ENCODE measurements at regions not wholly inside any gene's neighbourhood (a gene's known extent, or its start where the extent isn't known, plus 50 kb on each side); places are given as distances from the start of the nearest gene placed in this dataset.

GRCh38 chr2:204258890-204259289 lies 286.4 kb upstream of the PARD3B start:
- Histone ChIP-seq H3K18ac (ENCODE audit: low read depth in 1 of 2, low read length in 2 of 2) (no peak overlapping the region), H3K4me1 (ENCODE audit: control insufficient read depth, insufficient read depth, low read depth, low read length) (peaks cover 6% of the 10 kb centered on the region), H3K27me3 (ENCODE audit: control insufficient read depth in 1 of 2, insufficient read depth in 1 of 2, low read length in 2 of 2) (peaks cover 0 to 2% of the 10 kb centered on the region in 2 experiments), H4K8ac (ENCODE audit: low read length) (no peak overlapping the region), H3K4me3 (ENCODE audit: insufficient read depth in 1 of 2, low read depth in 1 of 2, low read length in 2 of 2) (no peak overlapping the region), H3K4ac (ENCODE audit: low read depth in 1 of 2, low read length in 2 of 2) (no peak overlapping the region), H2AK5ac (ENCODE audit: low read length, severe bottlenecking) (no peak overlapping the region), H2BK15ac (ENCODE audit: low read depth, poor library complexity, severe bottlenecking) (no peak overlapping the region), H2BK12ac (ENCODE audit: low read length in 2 of 2) (no peak overlapping the region), H2BK120ac (ENCODE audit: low read depth, low read length) (no peak overlapping the region), H2BK5ac (ENCODE audit: low read depth, low read length, poor library complexity, severe bottlenecking) (no peak overlapping the region), H3K27ac (ENCODE audit: low read length, poor library complexity, severe bottlenecking) (no peak overlapping the region), H3K23ac (ENCODE audit: low read length in 2 of 2) (no peak overlapping the region), H3K14ac (ENCODE audit: low read length in 2 of 2) (no peak overlapping the region), H2AFZ (ENCODE audit: low read depth, low read length) (no peak overlapping the region), H3K79me1 (replicated peaks; ENCODE audit: low read length, poor library complexity, severe bottlenecking) (no peaks in the 10 kb centered on the region), H4K91ac (ENCODE audit: low read length) (no peak overlapping the region), H3K9ac (ENCODE audit: low read length) (no peak overlapping the region), H3K36me3 (ENCODE audit: control insufficient read depth in 1 of 2, insufficient read depth in 2 of 2, low read depth in 1 of 2, low read length in 2 of 2) (no peaks in the 10 kb centered on the region), H3K9me3 (ENCODE audit: control insufficient read depth, low read length) (no peaks in the 10 kb centered on the region), H3K4me2 (ENCODE audit: low read length, poor library complexity, severe bottlenecking) (no peak overlapping the region)
- DNase-seq: no peak

GRCh38 chr2:204260162-204260877 lies 285.0 kb upstream of the PARD3B start:
- no peak overlapping the region for H2BK15ac ChIP-seq (ENCODE audit: low read depth, poor library complexity, severe bottlenecking)
- H3K4me1 ChIP-seq (ENCODE audit: control insufficient read depth, insufficient read depth, low read depth, low read length): peaks cover 8% of the 10 kb centered on the region
- H2BK120ac ChIP-seq (ENCODE audit: low read depth, low read length): no peak overlapping the region
- H4K8ac ChIP-seq (ENCODE audit: low read length): no peak overlapping the region
- no peak overlapping the region for H3K4me2 ChIP-seq (ENCODE audit: low read length, poor library complexity, severe bottlenecking)
- H3K9ac ChIP-seq (ENCODE audit: low read length): peak overlapping the region; percentile 48
- no peak overlapping the region for H4K91ac ChIP-seq (ENCODE audit: low read length)
- no peak overlapping the region for H2AK5ac ChIP-seq (ENCODE audit: low read length, severe bottlenecking)
- H3K36me3 ChIP-seq (ENCODE audit: control insufficient read depth in 1 of 2, insufficient read depth in 2 of 2, low read depth in 1 of 2, low read length in 2 of 2): no peaks in the 10 kb centered on the region
- H2AFZ ChIP-seq (ENCODE audit: low read depth, low read length): no peak overlapping the region
- H3K4ac ChIP-seq (ENCODE audit: low read depth in 1 of 2, low read length in 2 of 2): no peak overlapping the region
- 38% methylated on average over 8 of the region's 9 CpGs for WGBS
- H2BK5ac ChIP-seq (ENCODE audit: low read depth, low read length, poor library complexity, severe bottlenecking): no peak overlapping the region
- H3K79me1 ChIP-seq (replicated peaks; ENCODE audit: low read length, poor library complexity, severe bottlenecking): no peaks in the 10 kb centered on the region
- no peak overlapping the region for H2BK12ac ChIP-seq (ENCODE audit: low read length in 2 of 2)
- H3K23ac ChIP-seq (ENCODE audit: low read length in 2 of 2): no peak overlapping the region
- peak; percentile 84 for DNase-seq
- no peak overlapping the region for H3K14ac ChIP-seq (ENCODE audit: low read length in 2 of 2)
- H3K27me3 ChIP-seq (ENCODE audit: control insufficient read depth in 1 of 2, insufficient read depth in 1 of 2, low read length in 2 of 2): peaks cover 0 to 16% of the 10 kb centered on the region in 2 experiments
- no peak overlapping the region for H3K27ac ChIP-seq (ENCODE audit: low read length, poor library complexity, severe bottlenecking)
- H3K9me3 ChIP-seq (ENCODE audit: control insufficient read depth, low read length): no peaks in the 10 kb centered on the region
- no peak overlapping the region for H3K4me3 ChIP-seq (ENCODE audit: insufficient read depth in 1 of 2, low read depth in 1 of 2, low read length in 2 of 2)
- no peak overlapping the region for H3K18ac ChIP-seq (ENCODE audit: low read depth in 1 of 2, low read length in 2 of 2)

GRCh38 chr2:204260901-204261300 lies 284.4 kb upstream of the PARD3B start:
- Histone ChIP-seq H2BK12ac (ENCODE audit: low read length in 2 of 2) (no peak overlapping the region), H4K91ac (ENCODE audit: low read length) (no peak overlapping the region), H3K27ac (ENCODE audit: low read length, poor library complexity, severe bottlenecking) (no peak overlapping the region), H3K23ac (ENCODE audit: low read length in 2 of 2) (no peak overlapping the region), H3K14ac (ENCODE audit: low read length in 2 of 2) (no peak overlapping the region), H3K27me3 (ENCODE audit: control insufficient read depth in 1 of 2, insufficient read depth in 1 of 2, low read length in 2 of 2) (peaks cover 0 to 21% of the 10 kb centered on the region in 2 experiments), H3K36me3 (ENCODE audit: control insufficient read depth in 1 of 2, insufficient read depth in 2 of 2, low read depth in 1 of 2, low read length in 2 of 2) (no peaks in the 10 kb centered on the region), H2AFZ (ENCODE audit: low read depth, low read length) (no peak overlapping the region), H3K79me1 (replicated peaks; ENCODE audit: low read length, poor library complexity, severe bottlenecking) (no peaks in the 10 kb centered on the region), H2AK5ac (ENCODE audit: low read length, severe bottlenecking) (no peak overlapping the region), H2BK15ac (ENCODE audit: low read depth, poor library complexity, severe bottlenecking) (no peak overlapping the region), H4K8ac (ENCODE audit: low read length) (no peak overlapping the region), H3K4me3 (ENCODE audit: insufficient read depth in 1 of 2, low read depth in 1 of 2, low read length in 2 of 2) (no peak overlapping the region), H3K4me2 (ENCODE audit: low read length, poor library complexity, severe bottlenecking) (no peak overlapping the region), H2BK5ac (ENCODE audit: low read depth, low read length, poor library complexity, severe bottlenecking) (no peak overlapping the region), H3K9me3 (ENCODE audit: control insufficient read depth, low read length) (no peaks in the 10 kb centered on the region), H3K4me1 (ENCODE audit: control insufficient read depth, insufficient read depth, low read depth, low read length) (peaks cover 8% of the 10 kb centered on the region), H3K9ac (ENCODE audit: low read length) (no peak overlapping the region), H3K18ac (ENCODE audit: low read depth in 1 of 2, low read length in 2 of 2) (no peak overlapping the region), H2BK120ac (ENCODE audit: low read depth, low read length) (no peak overlapping the region), H3K4ac (ENCODE audit: low read depth in 1 of 2, low read length in 2 of 2) (no peak overlapping the region)
- 93% methylated on average over 2 of the region's 2 CpGs for WGBS
- DNase-seq: no peak

GRCh38 chr2:204261846-204262245 lies 283.4 kb upstream of the PARD3B start:
- 79% methylated on average over 4 of the region's 4 CpGs for WGBS

More at GRCh38 chr2:204261846-204262245, 283.4 kb upstream of the PARD3B start:
- Histone ChIP-seq H3K9ac (ENCODE audit: low read length) (no peak overlapping the region), H2AK5ac (ENCODE audit: low read length, severe bottlenecking) (no peak overlapping the region), H2BK5ac (ENCODE audit: low read depth, low read length, poor library complexity, severe bottlenecking) (no peak overlapping the region), H2AFZ (ENCODE audit: low read depth, low read length) (no peak overlapping the region), H3K4me2 (ENCODE audit: low read length, poor library complexity, severe bottlenecking) (no peak overlapping the region), H3K4ac (ENCODE audit: low read depth in 1 of 2, low read length in 2 of 2) (no peak overlapping the region), H2BK120ac (ENCODE audit: low read depth, low read length) (no peak overlapping the region), H3K23ac (ENCODE audit: low read length in 2 of 2) (no peak overlapping the region), H3K27me3 (ENCODE audit: control insufficient read depth in 1 of 2, insufficient read depth in 1 of 2, low read length in 2 of 2) (peaks cover 0 to 27% of the 10 kb centered on the region in 2 experiments), H4K8ac (ENCODE audit: low read length) (no peak overlapping the region), H2BK12ac (ENCODE audit: low read length in 2 of 2) (no peak overlapping the region), H3K4me3 (ENCODE audit: insufficient read depth in 1 of 2, low read depth in 1 of 2, low read length in 2 of 2) (no peak overlapping the region), H3K9me3 (ENCODE audit: control insufficient read depth, low read length) (no peaks in the 10 kb centered on the region), H3K18ac (ENCODE audit: low read depth in 1 of 2, low read length in 2 of 2) (no peak overlapping the region), H2BK15ac (ENCODE audit: low read depth, poor library complexity, severe bottlenecking) (no peak overlapping the region), H3K79me1 (replicated peaks; ENCODE audit: low read length, poor library complexity, severe bottlenecking) (no peaks in the 10 kb centered on the region), H3K14ac (ENCODE audit: low read length in 2 of 2) (no peak overlapping the region), H4K91ac (ENCODE audit: low read length) (no peak overlapping the region), H3K4me1 (ENCODE audit: control insufficient read depth, insufficient read depth, low read depth, low read length) (peaks cover 8% of the 10 kb centered on the region), H3K36me3 (ENCODE audit: control insufficient read depth in 1 of 2, insufficient read depth in 2 of 2, low read depth in 1 of 2, low read length in 2 of 2) (no peaks in the 10 kb centered on the region), H3K27ac (ENCODE audit: low read length, poor library complexity, severe bottlenecking) (no peak overlapping the region)
- no peak for DNase-seq

All from mesenchymal stem cell (in vitro differentiated cells and primary cell).